ACC112 (cell line): ENCODE measurements at regions not wholly inside any gene's neighbourhood (a gene's known extent, or its start where the extent isn't known, plus 50 kb on each side); places are given as distances from the start of the nearest gene placed in this dataset.

Source experiments
- H2AFZ ChIP-seq: fragments of 200-600 bp; sonication (generic); one replicate; pipeline ENCODE4 v1.6.0; 2017; ENCODE audit warnings: antibody characterized with exemption, low read length; ENCODE audit not compliant: unreplicated experiment
- H3K27ac ChIP-seq: fragments of 200-600 bp; sonication (generic); 2 replicates; pipeline ENCODE4 v1.5.1; 2014; ENCODE audit warnings: low read depth, mild to moderate bottlenecking, antibody characterized with exemption, low read length, moderate library complexity
- H3K27me3 ChIP-seq: fragments of 200-600 bp; sonication (generic); 2 replicates; pipeline ENCODE4 v1.6.1; 2014; ENCODE audit warnings: mild to moderate bottlenecking, antibody characterized with exemption, low read length, moderate library complexity, mixed read lengths; ENCODE audit not compliant: insufficient read depth
- H3K36me3 ChIP-seq: fragments of 200-600 bp; sonication (generic); 2 replicates; pipeline ENCODE4 v1.6.1; 2016; ENCODE audit warnings: mild to moderate bottlenecking, antibody characterized with exemption, low read length, moderate library complexity, mixed read lengths; ENCODE audit not compliant: insufficient read depth
- H3K4me1 ChIP-seq: fragments of 200-600 bp; sonication (generic); one replicate; pipeline ENCODE4 v1.6.1; 2016; ENCODE audit warnings: low read length, mixed read lengths; ENCODE audit not compliant: insufficient read depth, unreplicated experiment, control insufficient read depth
- H3K4me3 ChIP-seq: fragments of 200-600 bp; sonication (generic); 2 replicates; pipeline ENCODE4 v1.5.1; 2014; ENCODE audit warnings: mild to moderate bottlenecking, low read depth, low read length
- H3K79me2 ChIP-seq: fragments of 200-600 bp; sonication (generic); one replicate; pipeline ENCODE4 v1.6.0; 2016; ENCODE audit warnings: low read length; ENCODE audit not compliant: control insufficient read depth, unreplicated experiment, insufficient read depth

DNA sequence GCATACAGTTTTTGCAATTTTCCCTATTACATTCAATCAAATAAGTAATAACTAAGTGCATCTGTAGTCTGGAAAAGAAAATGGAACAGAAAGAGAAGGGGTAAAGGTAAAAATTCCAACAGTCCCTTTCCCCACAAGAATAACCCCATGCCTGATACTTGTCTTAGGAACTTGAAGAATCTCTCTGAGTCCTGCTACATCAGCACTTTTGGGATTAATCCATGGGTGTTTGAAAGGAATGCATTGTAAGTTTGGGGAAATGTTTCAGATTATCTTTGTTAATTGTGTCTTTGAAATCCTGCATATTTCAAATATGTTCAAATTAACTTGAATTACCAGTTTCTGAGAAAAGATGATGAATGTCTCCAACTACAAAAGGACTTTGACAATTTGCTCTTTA lies 667.3 kb upstream of the PRKX start:
- Histone ChIP-seq H3K27me3 (no peaks in the 10 kb centered on the region), H3K27ac (no peak overlapping the region), H3K4me1 (no peaks in the 10 kb centered on the region), H3K4me3 (no peak overlapping the region), H3K79me2 (no peaks in the 10 kb centered on the region), H2AFZ (no peak overlapping the region), H3K36me3 (no peaks in the 10 kb centered on the region)

- no peak overlapping the region for H3K27ac ChIP-seq
- H3K79me2 ChIP-seq, result no peaks in the 10 kb centered on the region
These were observed 665.6 kb upstream of the PRKX start for GRCh38 chrX:4379071-4379470.

DNA sequence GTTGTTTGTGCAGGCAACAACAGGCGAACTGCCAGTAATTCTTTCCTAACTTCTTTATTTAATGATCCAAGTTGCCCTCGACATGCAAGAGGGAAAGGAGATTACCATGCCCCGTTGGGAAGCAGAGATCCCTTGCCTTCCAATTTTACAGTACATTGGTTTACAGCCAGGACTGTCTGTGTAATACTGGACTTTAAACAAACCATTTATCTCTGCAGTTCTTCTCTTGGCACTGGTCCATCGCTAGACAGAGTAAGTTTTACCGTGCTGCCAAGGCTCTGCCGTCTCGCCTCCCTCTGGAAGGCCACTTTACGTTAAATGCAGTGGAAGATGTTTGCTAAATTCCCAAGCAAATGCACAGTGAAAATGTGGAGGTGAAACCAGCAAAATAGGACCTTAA lies 660.3 kb upstream of the PRKX start:
- Histone ChIP-seq H2AFZ (no peak overlapping the region), H3K4me3 (no peak overlapping the region), H3K4me1 (no peaks in the 10 kb centered on the region), H3K27me3 (no peaks in the 10 kb centered on the region), H3K27ac (no peak overlapping the region), H3K79me2 (no peaks in the 10 kb centered on the region), H3K36me3 (no peaks in the 10 kb centered on the region)

More at GRCh38 chrX:4379071-4379470, 665.6 kb upstream of the PRKX start:
- Histone ChIP-seq H3K36me3 (no peaks in the 10 kb centered on the region), H2AFZ (no peak overlapping the region), H3K27me3 (no peaks in the 10 kb centered on the region), H3K4me1 (no peaks in the 10 kb centered on the region), H3K4me3 (no peak overlapping the region)

GRCh38 chrX:4358577-4358976 lies 645.1 kb upstream of the PRKX start:
- H2AFZ ChIP-seq, result no peak overlapping the region
- H3K27me3 ChIP-seq, result no peaks in the 10 kb centered on the region
- no peak overlapping the region for H3K4me3 ChIP-seq
- no peak overlapping the region for H3K27ac ChIP-seq
- no peaks in the 10 kb centered on the region for H3K4me1 ChIP-seq
- H3K79me2 ChIP-seq, result no peaks in the 10 kb centered on the region
- no peaks in the 10 kb centered on the region for H3K36me3 ChIP-seq

GRCh38 chrX:4322916-4323315 lies 609.5 kb upstream of the PRKX start:
- no peaks in the 10 kb centered on the region for H3K79me2 ChIP-seq
- H3K27me3 ChIP-seq, result no peaks in the 10 kb centered on the region
- H2AFZ ChIP-seq, result no peak overlapping the region

GRCh38 chrX:4320436-4320947 lies 607.0 kb upstream of the PRKX start:
- no peaks in the 10 kb centered on the region for H3K36me3 ChIP-seq
- no peak overlapping the region for H3K4me3 ChIP-seq
- H3K27me3 ChIP-seq, result no peaks in the 10 kb centered on the region
- H3K79me2 ChIP-seq, result no peaks in the 10 kb centered on the region
- no peaks in the 10 kb centered on the region for H3K4me1 ChIP-seq
- no peak overlapping the region for H3K27ac ChIP-seq
- H2AFZ ChIP-seq, result no peak overlapping the region

More at GRCh38 chrX:4322916-4323315, 609.5 kb upstream of the PRKX start:
- Histone ChIP-seq H3K27ac (no peak overlapping the region), H3K4me3 (no peak overlapping the region), H3K36me3 (no peaks in the 10 kb centered on the region), H3K4me1 (no peaks in the 10 kb centered on the region)

- H3K4me3 ChIP-seq, result no peak overlapping the region
- H3K27ac ChIP-seq, result no peak overlapping the region
- no peaks in the 10 kb centered on the region for H3K36me3 ChIP-seq
- no peak overlapping the region for H2AFZ ChIP-seq
- H3K27me3 ChIP-seq, result no peaks in the 10 kb centered on the region
- H3K79me2 ChIP-seq, result no peaks in the 10 kb centered on the region
- no peaks in the 10 kb centered on the region for H3K4me1 ChIP-seq
These were observed 602.4 kb upstream of the PRKX start for GRCh38 chrX:4315891-4316290.

- no peaks in the 10 kb centered on the region for H3K27me3 ChIP-seq
- H2AFZ ChIP-seq, result no peak overlapping the region
- no peak overlapping the region for H3K4me3 ChIP-seq
- H3K4me1 ChIP-seq, result no peaks in the 10 kb centered on the region
- no peaks in the 10 kb centered on the region for H3K36me3 ChIP-seq
- H3K27ac ChIP-seq, result no peak overlapping the region
- H3K79me2 ChIP-seq, result no peaks in the 10 kb centered on the region
These were observed 601.1 kb upstream of the PRKX start for GRCh38 chrX:4314586-4314985.

GRCh38 chrX:4277122-4277521 lies 563.7 kb upstream of the PRKX start:
- no peaks in the 10 kb centered on the region for H3K79me2 ChIP-seq
- H3K27me3 ChIP-seq, result no peaks in the 10 kb centered on the region
- no peaks in the 10 kb centered on the region for H3K36me3 ChIP-seq
- no peak overlapping the region for H3K4me3 ChIP-seq
- no peak overlapping the region for H3K27ac ChIP-seq
- H2AFZ ChIP-seq, result no peak overlapping the region
- no peaks in the 10 kb centered on the region for H3K4me1 ChIP-seq

DNA sequence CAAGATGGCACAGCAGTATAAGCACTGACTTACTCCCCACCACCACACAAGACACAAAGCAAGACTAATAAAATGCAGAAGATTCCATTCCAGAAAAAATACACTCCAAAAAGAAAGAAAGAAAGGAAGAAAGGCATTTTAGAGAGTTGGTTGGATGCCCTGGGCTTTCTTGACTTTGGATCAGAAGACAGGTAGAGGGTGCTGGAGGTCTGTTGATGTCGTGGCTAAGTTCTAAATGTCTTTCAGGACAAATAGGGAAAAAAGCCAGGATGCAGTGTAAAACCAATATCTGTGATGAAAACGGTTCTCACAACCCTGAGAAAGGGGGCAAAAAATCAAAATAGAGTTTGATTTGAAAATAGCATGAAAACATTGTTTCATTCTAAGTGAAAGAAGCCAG lies 555.2 kb upstream of the PRKX start:
- no peaks in the 10 kb centered on the region for H3K27me3 ChIP-seq
- H3K4me3 ChIP-seq, result no peak overlapping the region
- no peaks in the 10 kb centered on the region for H3K79me2 ChIP-seq
- H3K27ac ChIP-seq, result no peak overlapping the region
- no peaks in the 10 kb centered on the region for H3K36me3 ChIP-seq
- H3K4me1 ChIP-seq, result no peaks in the 10 kb centered on the region
- no peak overlapping the region for H2AFZ ChIP-seq

GRCh38 chrX:4265036-4265435 lies 551.6 kb upstream of the PRKX start:
- H3K36me3 ChIP-seq, result no peaks in the 10 kb centered on the region
- no peaks in the 10 kb centered on the region for H3K79me2 ChIP-seq
- H3K27ac ChIP-seq, result no peak overlapping the region
- H3K27me3 ChIP-seq, result no peaks in the 10 kb centered on the region
- H3K4me3 ChIP-seq, result no peak overlapping the region
- no peaks in the 10 kb centered on the region for H3K4me1 ChIP-seq
- H2AFZ ChIP-seq, result no peak overlapping the region
